Raji (cell line): ENCODE measurements at regions not wholly inside any gene's neighbourhood (a gene's known extent, or its start where the extent isn't known, plus 50 kb on each side); places are given as distances from the start of the nearest gene placed in this dataset.

Source experiments
- POLR2A ChIP-seq: IDR thresholded peaks from 2 replicates; pipeline ENCODE4 v1.6.1; 2011; ENCODE audit warnings: low read depth, low read length, control low read depth; ENCODE audit not compliant: insufficient read depth

GRCh38 chr5:1642621-1643061, 118.9 kb upstream of the LPCAT1 start:
- TF ChIP-seq POLR2A, result no peak

DNA sequence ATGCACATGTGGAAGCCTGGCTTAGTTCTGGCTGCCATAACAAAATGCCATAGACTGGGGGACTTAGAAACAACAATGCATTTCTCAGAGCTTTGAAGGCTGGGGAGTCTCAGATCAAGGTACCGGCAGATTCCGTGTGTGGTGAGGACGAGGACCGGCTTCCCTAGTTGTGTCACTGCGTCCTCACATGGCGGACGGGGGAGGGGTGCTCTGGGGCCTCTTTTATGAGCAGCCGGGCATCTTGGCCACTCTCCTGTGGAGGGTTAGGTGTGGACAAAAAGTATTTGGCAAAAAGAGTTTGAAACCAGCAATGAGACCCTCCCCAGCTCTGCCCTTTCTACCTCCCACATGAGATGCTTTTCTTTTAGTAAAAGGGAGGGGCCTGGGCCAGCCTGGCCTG, 118.5 kb upstream of the LPCAT1 start:
- TF ChIP-seq POLR2A, result no peak

- TF ChIP-seq POLR2A, result no peak
Measured at GRCh38 chr5:1641560-1642166, 117.9 kb upstream of the LPCAT1 start.

GRCh38 chr5:1641041-1641440, 117.3 kb upstream of the LPCAT1 start:
- TF ChIP-seq POLR2A, result no peak

GRCh38 chr5:1640421-1640881, 116.7 kb upstream of the LPCAT1 start:
- TF ChIP-seq POLR2A, result no peak

- TF ChIP-seq POLR2A, result no peak
Measured at GRCh38 chr5:1639757-1640156, 116.0 kb upstream of the LPCAT1 start.

- no peak for TF ChIP-seq POLR2A
Measured at GRCh38 chr5:1638658-1639400, 115.1 kb upstream of the LPCAT1 start.

DNA sequence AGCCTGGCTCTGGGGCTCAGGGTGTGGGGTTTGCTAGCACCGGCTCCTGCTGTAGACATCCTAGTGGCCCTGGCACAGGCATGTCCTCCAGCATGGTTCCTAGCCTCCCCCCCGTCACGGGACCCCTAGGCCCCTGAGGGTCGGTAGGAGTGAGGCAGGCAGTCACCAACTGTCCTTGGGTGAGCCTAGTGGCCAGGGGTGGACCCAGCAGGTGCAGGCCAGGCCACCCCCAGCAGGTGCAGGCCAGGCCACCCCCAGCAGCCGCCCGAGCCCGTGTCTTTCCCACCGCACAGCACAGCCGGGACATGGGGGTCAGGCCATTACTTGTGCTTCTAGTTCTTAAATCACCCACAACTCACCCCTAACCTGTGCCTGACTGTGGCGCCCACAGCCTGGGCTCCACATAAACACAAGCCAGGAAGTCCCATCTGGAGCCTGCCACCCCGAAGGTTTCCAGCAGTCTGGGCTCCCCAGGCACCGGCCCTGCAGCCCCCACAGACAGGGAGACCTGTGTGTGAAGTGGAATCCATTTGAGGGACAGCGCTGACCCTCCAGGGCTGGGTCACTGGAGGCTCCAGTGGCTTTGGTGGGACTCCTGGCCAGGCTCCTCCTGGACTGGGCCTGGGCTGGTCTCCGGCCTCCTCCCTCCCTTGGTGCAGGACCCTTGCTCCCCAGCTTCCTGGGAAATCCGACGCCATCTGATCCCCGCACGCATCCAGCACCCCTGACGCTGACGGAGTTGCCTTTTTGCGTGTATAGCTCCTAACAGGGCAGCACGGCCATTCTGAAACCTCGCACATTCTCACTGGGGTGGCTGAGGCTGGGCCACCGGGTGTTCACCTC, 114.1 kb upstream of the LPCAT1 start:
- TF ChIP-seq POLR2A, result no peak

- TF ChIP-seq POLR2A, result no peak
Measured at GRCh38 chr5:1636981-1637638, 113.3 kb upstream of the LPCAT1 start.

DNA sequence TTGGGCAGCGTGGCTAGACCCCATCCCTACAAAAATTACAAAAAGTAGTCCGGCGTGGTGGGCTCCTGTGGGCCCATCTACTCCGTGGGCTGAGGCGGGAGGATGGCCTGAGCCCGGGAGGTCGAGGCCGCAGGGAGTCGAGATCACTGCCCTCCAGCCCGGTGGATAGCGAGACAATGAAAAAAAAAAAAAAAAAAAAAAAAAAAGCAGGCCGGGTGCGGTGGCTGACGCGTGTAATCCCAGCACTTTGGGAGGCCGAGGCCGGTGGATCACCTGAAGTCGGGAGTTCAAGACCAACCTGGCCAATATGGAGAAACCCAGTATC, 110.5 kb upstream of the LPCAT1 start:
- TF ChIP-seq POLR2A, result no peak

DNA sequence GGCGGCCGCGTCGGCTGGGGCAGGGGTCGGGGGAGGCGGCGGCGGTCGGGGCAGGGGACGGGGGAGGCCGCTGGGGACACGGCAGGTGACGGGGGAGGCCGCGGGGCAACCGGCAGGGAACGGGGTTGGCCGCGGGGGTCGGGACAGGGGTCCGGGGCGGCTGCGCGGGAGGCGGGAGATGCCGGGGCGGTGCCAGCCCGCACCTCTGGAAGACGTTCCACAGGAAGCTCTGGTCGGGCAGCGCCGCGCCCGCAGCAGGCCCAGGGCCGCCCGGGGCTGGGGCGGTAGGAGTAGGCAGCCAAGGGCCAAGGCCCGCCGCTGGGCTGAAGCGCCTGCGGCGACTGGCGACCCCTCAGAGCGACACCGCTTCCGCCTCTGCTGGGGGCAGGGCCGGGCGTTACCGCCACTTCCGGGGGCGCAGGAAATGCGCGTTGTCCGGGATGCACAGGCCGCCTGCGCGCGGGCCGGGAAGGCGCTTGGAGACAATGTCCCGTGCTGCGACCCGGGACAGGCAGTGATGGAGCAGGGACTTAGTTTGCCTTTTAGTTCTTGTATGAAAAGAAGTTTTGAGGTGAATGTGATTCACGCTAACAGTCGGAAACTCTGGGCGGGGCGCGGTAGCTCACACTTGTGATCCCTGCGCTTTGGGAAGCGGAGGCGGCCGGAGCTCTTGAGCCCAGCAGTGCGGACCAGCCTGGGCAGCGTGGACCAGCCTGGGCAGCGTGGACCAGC, 110.0 kb upstream of the LPCAT1 start:
- TF ChIP-seq POLR2A, result peak; percentile 95

- peak; percentile 84 for TF ChIP-seq POLR2A
Measured at GRCh38 chr5:1594357-1595106, 70.8 kb upstream of the LPCAT1 start.

- no peak for TF ChIP-seq POLR2A
Measured at GRCh38 chr5:1593903-1594356, 70.2 kb upstream of the LPCAT1 start.
